ENCODE measurements at regions not wholly inside any gene's neighbourhood (a gene's known extent, or its start where the extent isn't known, plus 50 kb on each side); places are given as distances from the start of the nearest gene placed in this dataset.
"Not testable (repeated sequence)": the region's sequence is repeated elsewhere in the genome, so short reads cannot be mapped to it uniquely, and the experiment has no call there.

DNA sequence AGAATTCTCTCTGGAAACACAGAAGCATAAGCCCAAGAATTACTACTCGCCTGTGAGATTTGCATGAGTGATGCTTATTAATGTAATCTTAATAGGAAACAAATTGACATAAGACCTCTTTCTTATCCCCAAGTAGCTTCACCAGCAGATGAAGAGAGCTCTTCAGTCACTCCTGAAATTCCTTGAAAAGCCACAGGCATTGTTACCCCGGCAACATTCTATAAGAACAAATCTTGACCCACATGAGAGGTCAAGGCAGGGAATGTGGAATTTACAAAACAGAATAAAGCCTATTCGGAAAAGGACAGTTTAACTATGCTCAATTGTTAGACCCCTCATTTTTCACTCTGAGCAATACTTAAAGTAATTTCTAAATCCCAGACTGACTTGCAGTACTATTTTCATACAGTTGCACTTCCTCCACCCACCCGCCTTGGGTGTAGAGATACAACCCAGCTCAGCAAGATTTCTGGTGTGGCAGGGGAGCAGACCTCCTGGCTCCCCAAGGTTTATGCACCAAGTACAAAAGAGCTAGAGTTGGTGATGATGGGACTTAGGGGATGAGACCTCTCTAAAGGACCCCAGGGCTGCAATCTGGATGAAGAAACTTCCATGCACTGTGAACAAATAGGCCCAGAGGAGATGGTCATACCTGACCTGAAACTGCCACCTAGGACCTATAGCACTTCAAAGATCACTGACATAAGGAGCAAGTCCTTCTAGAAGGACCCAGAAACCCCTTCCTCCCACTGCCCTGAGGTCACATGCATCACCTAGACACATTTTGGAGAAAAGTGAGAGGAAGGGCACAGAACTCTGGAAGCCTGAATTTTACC is 242.1 kb downstream of the ZNF608 start:
- no peak for DNase-seq

DNA sequence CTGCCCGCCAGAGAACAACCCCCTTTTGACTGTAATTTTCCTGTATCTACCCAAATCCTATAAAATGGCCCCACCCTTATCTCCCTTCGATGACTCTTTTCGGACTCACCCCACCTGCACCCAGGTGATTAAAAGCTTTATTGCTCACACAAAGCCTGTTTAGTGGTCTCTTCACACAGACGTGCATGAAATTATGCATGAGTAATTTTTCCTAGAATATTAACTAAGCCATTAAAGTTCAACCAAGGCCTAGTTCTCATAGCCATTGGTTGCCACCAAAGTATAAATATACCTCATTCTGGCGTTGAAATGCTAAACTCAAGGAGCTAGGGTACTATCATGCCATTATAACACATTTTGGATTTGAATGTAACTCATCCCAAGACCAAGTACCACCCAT is 243.9 kb downstream of the ZNF608 start:
- DNase-seq = no peak

DNA sequence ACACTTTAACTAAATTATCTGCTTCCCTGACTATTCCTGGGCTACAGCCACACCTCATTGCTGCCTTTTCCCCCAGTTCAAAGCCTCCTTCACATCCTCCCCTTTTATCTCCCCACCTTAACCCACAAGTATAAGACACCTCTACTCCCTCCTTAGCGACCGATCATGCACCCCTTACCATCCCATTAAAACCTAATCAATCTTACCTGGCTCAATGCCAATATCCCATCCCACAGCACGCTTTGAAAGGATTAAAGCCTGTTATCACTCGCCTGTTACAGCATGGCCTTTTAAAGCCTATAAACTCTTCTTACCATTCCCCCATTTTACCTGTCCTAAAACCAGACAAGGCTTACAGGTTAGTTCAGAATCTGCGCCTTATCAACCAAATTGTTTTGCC is 246.6 kb downstream of the ZNF608 start:
- DNase-seq = not testable (repeated sequence)

DNA sequence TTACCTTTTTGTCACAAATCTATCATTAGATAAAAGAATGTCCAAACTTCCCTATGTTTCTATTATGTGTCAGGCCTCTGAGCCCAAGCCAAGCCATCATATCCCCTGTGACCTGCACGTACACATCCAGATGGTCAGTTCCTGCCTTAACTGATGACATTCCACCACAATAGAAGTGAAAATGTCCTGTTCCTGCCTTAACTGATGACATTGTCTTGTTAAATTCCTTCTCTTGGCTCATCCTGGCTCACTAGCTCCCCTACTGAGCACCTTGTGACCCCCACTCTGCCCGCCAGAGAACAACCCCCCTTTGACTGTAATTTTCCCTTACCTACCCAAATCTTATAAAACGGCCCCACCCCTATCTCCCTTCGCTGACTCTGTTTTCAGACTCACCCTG is 249.5 kb downstream of the ZNF608 start:
- not testable (repeated sequence) for DNase-seq

DNA sequence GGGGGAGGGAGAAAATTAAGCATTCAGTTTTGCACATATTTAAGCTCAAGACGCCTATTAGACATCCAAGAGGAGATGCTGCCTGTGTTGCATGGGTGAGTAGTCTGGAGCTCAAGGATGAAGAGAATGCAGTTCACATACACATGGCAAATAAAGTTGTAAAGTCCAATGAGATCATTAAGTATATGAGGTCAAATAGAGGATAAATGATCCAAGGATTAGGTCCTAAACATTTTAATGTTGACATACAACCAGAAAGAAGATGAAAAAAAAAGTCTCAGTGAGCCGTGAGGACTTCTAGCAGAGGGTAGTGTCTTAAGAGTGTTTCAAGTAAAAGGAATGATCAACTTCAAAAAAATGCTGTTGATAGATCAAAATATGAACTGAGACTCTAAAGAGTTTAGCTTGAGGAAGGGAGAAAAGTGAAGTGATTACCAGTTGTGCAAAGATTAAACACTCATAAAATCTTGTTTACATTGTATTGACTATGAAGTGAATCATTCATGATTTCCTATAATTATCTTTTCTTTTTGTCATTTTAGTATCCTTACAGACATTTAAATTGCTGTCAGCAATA is 251.8 kb downstream of the ZNF608 start:
- DNase-seq = no peak

DNA sequence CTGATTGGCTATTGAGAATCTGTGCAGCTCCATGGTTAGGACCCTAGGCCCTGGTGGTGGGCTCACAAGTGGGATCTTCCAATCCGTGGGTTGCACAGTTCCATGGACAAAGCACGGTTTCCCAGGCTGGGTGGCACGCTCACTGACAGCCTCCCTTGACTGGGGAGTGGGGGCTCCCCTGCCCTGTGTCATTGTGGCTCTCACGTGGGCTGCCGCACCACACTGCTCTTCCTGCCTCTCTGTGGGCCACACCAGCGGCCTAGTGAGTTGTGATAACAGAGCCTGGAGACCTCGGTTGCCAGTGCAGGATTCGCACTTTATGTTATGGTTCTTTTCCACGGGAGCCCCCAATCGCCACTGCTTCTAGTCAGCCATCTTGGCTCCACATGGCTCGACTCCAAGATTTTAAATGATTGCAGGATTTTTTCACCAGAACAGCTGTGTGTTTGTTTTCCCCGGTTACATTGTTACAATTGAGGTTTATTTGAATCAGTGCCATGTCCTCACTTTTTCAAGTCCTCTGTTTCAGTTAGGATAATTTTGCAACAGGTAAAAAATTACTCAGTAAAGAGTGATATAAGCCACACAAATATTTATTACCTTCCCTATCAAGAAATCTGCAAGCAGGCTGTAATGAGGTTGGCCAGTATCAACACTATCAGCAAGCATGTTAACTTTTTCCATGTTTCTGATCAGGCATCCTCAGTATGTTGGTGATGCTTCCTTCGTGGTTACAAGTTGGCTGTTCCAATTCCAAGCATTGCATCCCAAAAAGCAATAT is 253.8 kb downstream of the ZNF608 start:
- no peak for DNase-seq

DNA sequence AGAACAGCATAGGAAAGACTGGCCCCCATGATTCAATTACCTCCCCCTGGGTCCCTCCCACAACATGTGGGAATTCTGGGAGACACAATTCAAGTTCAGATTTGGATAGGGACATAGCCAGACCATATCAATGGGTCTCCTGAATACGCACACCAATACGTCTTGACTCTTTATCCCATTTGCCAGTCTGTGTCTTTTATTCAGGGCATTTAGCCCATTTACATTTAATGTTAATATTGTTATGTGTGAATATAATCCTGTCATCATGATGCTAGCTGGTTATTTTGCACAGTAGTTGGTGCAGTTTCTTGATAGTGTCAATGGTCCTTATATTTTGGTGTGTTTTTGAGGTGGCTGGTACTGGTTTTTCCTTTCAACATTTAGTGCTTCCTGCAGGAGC is 256.1 kb downstream of the ZNF608 start:
- DNase-seq = not testable (repeated sequence)

DNA sequence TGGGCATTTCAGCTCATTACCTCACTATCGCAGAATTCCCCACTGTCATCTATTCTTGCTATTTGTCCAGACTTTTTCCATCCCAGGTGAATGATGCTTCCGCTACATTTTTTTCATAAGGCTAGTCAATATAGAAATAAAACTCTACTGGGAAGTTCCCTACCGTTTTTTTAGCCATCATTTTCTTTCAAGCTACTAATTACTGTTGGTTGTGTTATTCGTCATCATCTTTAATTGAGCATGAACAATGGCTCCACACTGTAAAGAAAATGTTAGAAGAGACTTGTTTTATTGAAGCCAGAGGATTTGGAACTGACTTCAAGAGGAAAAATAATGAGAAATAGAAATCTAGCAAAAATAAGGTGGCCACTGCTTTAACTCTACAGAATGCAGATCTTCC is 265.0 kb downstream of the ZNF608 start:
- DNase-seq = no peak

DNA sequence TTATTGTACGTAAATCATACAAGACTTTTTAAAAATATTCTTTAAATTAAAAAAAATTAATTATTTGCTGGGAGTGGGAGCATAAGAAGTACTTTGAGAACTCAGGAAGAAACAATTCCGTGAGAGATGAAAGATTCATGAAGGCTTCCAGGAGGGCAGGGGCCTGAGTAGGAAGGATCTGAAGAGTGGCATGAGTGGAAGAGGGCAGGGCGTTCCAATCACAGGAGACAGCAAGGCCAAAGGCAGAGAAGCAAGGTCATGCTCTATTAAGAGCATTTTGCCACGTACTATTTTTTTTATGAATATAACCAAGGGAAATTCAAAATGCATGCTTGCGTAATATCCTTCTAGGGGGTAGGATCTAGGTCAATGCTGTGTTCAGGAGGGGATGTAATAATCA is 265.5 kb downstream of the ZNF608 start:
- no peak for DNase-seq

DNA sequence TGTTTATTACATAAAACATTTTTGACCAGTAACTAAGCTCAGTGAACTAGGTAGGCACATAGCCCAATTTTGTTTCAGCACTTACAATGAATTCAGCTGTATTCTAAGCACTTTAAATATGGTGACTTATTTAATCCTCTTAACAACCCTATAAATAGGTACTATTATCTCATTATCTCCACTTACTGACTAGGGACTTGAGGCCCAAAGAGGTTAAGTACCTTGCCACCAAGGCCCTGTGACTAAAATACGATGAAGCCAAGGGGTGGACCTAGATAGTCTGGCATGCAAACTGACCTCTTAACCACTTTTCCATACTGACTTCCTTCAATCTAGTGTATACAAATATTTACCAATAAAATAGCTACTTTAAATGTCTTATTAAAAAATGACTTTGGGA is 266.4 kb downstream of the ZNF608 start:
- no peak for DNase-seq

DNA sequence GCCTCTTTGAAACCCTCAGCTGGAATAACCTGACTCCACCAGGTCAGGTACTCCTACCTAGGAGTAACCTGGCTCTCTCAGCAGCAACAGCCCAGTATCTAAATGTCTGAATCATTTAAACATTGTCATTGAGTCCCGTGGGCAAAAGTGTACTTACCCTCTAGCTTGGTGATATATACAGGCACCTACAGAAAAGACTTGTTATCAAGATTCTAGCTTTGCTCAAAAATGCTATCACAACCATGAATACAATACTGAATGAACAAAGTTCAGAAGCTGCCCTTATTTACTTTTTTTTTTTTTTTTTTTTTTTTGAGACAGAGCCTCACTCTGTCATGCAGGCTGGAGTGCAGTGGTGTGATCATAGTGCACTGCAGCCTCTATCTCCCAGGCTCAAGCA is 268.2 kb downstream of the ZNF608 start:
- no peak for DNase-seq

DNA sequence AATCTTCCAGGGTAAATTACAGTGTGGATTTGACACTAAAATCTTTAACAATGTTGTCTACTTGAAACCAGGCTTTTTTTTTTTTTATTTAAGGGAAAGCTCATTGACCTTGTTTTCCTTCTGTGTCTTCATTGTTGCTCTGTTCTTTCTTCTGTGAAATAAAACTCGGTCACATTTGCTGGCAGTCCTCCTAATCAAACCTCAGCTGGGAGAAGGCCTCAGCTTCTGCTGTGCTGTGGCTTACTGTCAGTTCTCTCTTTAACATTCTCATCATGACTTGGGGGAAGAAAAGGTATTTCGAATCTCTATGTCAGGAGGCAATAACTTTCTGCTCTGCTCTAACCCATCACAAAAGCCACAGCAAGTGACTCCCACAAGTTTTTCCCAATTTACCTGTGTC is 268.9 kb downstream of the ZNF608 start:
- DNase-seq = no peak

DNA sequence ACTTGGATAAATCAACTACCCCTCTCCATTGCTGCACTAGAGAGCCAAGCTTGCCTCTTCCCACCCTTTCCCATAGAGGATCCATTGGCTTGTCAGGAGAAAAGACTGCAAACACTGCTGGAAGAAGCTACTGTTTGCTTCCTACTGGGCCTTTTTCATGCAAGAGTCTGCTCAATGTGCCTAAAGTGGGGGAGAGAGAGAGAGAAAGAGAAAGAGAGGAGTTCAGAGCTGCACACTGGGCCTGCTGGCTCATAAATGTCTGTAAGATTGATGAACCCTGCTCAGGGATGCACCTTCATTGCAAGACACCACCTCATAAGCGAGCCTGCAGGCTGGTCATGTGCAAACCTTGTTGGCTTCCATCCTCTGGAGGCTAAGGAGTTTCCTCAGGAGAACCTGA is 269.4 kb downstream of the ZNF608 start:
- no peak for DNase-seq

DNA sequence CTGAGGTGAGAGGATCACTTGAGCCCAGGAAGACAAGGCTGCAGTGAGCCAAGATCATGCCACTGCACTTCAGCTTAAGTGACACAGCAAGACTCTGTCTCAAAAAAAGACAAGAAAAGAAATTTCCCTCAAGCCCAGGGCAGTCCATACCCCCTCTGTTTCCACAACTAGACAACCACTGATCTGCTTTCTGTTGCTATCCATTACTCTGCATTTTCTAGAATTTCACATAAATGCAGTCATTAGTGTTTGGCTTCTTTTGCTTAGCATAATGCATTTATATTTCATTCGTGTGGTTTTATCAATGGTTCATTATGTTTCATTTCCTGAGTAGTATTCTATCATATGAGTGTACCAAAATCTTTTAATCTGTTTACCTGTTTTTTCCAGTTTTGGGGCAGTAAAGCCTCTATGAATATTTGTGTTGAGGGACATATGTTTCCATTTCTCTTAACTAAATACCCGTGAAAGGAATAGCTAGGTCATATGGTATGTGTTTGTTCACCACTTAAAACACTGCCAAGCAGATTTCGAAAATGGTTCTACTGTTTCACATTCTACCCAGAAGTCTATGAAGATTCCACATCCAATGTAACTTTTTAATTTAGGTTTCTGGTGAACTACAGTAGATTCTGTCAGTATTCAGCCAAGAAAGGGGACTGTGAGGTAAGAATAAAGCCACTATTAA is 271.8 kb downstream of the ZNF608 start:
- DNase-seq = no peak

DNA sequence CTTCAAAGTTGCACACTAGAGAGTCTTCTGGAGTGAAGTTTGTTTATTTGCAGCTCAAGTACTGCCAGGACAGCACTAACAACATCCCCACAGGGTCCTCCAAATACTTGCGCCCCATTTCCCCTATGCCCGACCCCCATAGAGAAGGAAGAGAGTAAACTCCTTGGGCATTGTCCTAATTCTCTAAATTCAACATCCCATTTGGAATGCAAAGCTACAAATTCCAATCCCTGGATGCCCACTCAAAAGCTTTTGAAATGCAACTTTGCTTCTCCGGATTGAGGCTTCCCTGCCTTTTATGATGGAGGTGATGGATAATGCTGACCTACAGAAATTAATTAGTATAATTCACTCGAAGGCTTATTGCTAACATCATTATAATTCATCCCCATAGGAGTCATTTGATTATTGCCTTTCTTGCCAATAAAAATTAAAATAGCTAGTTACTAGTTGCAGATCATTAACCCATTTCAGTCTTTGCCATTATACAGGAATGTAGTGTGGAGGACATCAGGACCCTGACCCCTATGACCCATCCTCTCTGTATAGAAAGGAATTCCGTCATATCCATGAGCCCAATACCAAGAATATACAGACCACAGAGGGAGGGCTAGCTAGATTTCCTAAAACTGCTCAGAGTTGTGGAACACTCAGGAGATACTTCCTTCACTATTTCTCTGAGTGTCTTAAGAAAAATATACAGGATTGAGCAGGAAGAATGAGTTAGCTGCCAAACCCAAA is 277.6 kb downstream of the ZNF608 start:
- no peak for DNase-seq

DNA sequence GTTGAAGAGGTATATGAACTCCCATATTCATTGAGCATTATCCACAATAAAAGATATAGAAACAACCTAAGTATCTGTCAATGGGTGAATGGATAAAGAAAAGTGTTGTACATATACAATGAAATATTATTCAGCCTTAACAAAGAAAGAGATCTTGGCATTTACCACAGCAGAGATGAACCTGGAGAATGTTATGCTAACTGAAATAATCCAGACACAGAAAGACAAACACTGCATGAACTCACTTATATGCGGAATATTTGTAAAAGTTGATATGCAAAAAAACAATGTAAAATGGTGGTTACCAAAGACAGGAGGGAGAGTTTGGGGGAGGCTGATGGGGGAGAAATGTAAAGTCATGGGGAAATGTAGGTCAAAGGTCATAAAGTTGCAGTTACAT is 278.7 kb downstream of the ZNF608 start:
- no peak for DNase-seq

DNA sequence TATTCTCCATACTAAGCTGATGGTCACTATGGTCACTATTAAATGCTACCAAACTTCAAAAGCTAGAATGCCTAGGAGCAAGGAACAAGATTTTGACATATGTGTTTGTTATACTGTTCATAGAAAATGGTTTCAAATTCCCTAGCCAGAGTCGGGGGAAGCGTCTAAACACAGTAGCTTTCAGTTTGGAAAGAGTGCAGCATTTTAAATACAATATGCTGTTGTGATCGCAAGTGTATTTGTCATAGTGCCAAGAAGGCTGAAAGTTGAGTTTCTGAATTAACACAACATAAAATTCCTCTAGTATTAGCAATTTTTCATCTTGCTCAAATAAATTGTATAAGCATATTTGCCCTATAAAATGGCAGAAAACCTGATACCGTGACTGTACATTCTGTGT is 280.4 kb downstream of the ZNF608 start:
- DNase-seq = no peak

DNA sequence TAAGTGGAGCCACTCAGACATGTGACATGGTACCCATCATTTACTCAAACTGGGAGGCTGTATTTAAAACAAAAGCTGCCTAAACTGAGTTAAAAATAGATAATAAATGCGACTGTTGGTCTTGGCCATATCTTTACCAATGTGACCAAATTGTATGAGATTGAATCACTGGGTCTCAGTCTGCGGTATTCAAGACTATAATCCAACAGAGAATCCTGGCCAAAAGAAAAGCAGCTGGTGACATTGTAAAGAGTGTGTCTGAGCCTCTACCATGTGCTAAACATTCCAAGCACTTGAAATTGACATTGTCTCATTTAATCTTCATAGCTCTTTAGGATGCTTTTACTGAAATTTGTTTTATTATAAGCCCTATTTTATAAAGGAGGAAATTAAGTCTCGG is 282.6 kb downstream of the ZNF608 start:
- no peak for DNase-seq

DNA sequence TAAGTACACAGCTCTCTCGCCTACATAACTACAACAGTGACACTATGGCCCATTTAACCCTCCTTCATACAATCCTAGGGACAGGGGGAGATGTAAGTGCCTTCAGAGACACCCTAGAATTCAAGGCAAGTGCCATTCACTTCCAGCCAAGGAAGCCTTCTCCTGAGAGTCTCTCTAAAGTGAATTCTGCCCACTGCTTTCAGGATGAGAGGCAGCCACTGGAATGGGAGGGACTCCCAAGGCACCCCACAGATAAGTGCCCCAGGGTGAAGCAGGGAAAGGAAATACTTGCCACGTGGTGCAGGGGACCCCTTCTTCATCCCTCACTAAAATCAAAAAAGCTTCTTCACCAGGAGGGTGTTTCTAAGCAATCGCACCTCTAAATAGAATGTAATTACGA is 283.7 kb downstream of the ZNF608 start:
- DNase-seq = no peak

DNA sequence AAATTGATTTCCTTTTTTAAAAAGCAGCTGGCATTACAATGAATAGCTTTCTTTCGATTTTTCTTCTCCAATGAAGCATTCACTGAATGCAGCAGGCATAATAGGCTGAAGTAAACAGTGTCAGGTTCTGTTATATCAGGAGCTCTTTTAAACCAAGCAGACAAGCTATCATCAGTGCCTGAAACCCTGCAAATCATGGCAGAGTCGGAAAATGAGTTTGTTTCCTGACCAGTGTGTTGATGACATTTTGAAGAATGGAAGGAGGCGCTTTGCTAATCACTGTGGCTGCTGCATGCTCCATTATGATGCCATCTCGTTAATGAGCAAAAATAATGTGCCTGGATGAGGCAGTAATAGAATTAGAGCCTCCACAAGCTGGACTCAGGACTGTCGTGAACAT is 284.5 kb downstream of the ZNF608 start:
- no peak for DNase-seq

DNA sequence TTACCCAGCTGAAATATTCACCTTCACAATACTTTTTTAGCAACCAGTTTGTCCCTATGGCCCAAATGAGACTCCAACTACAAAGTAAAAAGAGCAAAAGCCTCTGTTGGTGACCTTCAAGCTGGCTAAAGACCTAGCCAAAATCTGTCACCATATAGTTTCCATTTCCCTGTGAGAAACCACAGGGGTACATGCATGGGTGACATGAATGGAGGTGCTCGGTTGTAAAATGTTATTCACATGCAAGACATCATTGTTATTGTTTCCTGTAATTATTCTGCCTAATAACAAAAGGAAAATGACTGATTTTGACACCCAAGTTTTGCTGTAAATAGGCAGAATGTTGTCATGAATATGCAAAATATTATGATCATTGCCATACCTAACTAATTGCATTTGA is 285.3 kb downstream of the ZNF608 start:
- no peak for DNase-seq

DNA sequence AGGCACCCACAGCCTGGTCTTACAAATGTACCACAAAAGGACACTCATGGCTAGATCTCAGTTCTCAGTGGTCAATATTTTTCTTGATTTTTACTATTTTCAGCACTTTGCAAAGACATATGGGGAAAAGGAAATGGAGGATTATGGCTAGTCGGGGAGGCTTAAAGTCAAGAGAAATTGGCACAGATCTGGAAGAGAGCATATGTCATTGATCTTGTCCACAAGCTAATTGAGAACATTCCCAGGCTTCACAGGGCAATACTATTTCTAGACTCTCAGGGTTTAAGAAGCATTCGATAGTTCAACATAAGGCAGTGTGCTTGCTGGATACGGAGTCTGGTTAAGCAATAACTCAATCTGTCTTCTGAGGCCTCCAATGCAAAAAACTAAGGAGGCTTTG is 285.8 kb downstream of the ZNF608 start:
- DNase-seq = no peak

DNA sequence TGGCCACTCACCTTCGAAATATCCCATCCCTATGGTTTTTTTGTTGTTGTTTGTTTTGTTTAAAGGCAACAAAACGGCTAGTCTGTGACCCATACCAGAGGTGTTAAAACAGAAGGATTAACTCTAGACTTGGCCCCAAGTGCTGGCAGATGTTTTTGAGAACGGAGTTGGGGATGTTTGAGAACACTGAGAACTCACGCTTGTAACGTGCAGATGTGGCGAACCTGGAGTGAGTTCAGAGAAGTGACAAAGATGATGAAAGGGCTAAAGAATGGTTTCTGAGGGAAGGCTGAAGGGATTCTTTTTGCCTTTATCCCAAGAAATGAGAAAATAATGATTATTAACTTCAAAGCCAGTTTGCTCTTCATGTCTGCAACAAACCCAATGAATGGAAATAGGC is 286.5 kb downstream of the ZNF608 start:
- DNase-seq = no peak
